NT2/D1 (cell line): ENCODE measurements at regions not wholly inside any gene's neighbourhood (a gene's known extent, or its start where the extent isn't known, plus 50 kb on each side); places are given as distances from the start of the nearest gene placed in this dataset.

ENCODE experiments used
- SUZ12 ChIP-seq: IDR thresholded peaks from 2 replicates; pipeline ENCODE4 v1.6.1; 2011; ENCODE audit not compliant: insufficient read length, insufficient read depth; ENCODE audit errors: extremely low read depth
- ZNF274 ChIP-seq: IDR thresholded peaks from 2 replicates; pipeline ENCODE4 v1.6.1; 2011; ENCODE audit warnings: mild to moderate bottlenecking, low read depth, low read length

DNA sequence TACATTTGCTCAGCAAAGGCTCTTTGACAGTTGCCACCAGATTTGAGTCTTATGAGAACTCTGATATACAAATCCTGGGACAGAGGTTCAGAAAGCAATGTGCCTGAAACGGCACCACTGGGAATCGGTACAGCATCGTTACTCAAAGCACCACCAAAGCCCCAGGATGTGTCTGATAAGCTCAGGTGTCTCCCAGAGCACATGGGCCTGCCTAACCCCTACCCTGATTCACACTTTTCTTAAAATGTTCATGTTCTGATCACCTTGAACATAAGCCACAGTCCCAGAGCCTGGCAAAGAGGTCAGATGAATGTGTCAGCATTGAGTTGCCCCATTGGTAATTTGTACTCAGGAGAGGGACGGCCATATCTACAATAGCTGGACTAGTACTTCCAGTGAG lies 545.8 kb upstream of the AUTS2 start:
- TF ChIP-seq ZNF274 (no peak), SUZ12 (no peak)
